ENCODE measurements at regions not wholly inside any gene's neighbourhood (a gene's known extent, or its start where the extent isn't known, plus 50 kb on each side); places are given as distances from the start of the nearest gene placed in this dataset.

DNA sequence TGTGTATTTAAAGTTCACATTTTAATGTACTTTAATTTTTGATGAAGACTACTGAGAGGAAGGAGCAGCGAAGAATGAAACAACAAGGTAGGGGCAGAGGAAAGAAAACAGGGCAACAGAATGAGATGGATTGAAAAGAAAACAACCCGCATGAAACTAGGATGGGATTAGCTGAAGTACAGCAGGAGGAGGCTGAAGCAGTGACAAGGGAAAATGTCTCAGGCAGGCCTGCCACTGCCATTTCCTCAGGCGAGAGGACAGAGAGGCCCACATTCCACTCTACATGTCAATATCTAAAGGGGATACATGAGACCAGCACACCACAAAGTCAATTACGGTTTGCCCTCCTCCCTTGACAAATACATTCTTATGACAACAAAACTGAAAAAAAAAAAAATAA lies 1703.2 kb downstream of the EFNB2 start:
- H3K27ac Mint-ChIP-seq = no peak overlapping the region
- H3K9me3 Mint-ChIP-seq = peaks cover 0 to 6% (median 1%) of the 10 kb centered on the region in 7 donors
- no peak overlapping the region for H3K4me3 Mint-ChIP-seq

DNA sequence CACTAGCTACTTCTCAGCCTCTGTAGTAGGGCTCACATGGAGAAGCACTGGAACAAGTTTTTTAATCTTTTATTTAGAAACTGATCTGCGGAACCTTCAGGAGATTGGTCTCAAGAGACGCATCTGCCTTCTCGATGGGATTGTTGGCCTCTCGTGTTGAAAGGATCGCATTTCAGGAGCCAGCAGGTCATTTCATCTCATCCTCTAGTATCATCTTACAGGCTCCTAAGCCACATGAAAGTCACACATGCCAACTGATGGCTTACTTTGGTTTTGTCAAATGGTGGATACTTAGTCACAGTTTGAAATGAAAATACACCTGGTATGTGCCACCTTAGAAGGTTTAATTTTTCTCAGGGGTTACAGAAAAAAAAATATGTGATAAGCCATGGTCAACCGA lies 1703.6 kb downstream of the EFNB2 start:
- ATAC-seq (ENCODE audit: low read depth in 2 of 2) (no peak), DNase-seq (no peak)
- Mint-ChIP-seq H3K4me3 (no peak overlapping the region), H3K4me1 (no peaks in the 10 kb centered on the region), H3K27me3 (no peaks in the 10 kb centered on the region), H3K27ac (no peak overlapping the region), H3K36me3 (no peaks in the 10 kb centered on the region), H3K9me3 (peaks cover 0 to 9% (median 3%) of the 10 kb centered on the region in 7 donors)

More for the DNA sequence above, 1703.2 kb downstream of the EFNB2 start:
- no peak for ATAC-seq (ENCODE audit: low read depth in 2 of 2)
- Mint-ChIP-seq H3K36me3 (no peaks in the 10 kb centered on the region), H3K27me3 (no peaks in the 10 kb centered on the region), H3K4me1 (no peaks in the 10 kb centered on the region)
- DNase-seq = no peak

DNA sequence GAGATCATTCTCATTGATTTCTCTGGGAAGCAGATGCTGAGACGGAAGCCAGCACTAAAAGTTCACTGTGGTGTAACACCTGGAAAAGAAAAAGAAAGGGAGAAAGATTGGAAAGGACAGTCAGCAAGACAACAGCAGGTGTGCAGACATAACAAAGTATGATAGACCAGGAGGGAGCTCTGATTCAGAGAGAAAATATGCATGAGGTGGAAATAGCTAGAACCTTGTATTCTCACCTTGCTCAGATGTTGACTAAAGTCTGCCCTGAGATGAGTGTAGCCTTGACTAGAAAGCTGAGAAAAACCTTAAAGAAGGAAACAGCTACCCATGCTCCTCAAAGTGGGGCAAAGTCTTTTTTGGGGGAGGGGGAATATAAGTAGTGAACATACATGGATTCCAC lies 1711.8 kb downstream of the EFNB2 start:
- ATAC-seq (ENCODE audit: low read depth in 2 of 2) = no peak
- H3K9me3 Mint-ChIP-seq = peaks cover 4 to 17% (median 7%) of the 10 kb centered on the region in 7 donors
- no peak overlapping the region for H3K4me3 Mint-ChIP-seq
- H3K36me3 Mint-ChIP-seq = no peaks in the 10 kb centered on the region
- no peak for DNase-seq
- no peak overlapping the region for H3K27ac Mint-ChIP-seq
- no peaks in the 10 kb centered on the region for H3K4me1 Mint-ChIP-seq
- H3K27me3 Mint-ChIP-seq = no peaks in the 10 kb centered on the region

DNA sequence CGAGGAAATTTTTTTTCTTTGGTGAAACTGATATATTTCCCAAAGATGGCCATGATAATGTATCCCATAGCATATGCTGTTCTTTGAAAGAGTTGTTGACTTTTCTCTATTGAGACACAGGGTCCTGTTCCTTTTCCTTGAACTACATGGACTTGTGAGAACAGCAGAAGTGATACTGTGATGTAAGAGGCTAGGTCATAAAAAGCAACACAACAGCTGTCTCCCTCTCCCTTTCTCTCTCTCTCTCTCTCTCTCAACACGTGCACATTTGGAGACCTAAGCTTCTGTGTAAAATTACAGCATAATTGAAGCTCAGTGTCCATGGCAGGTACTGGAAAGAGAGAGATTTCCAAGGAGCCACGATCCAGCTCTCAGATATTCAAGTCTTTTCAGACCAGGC lies 1712.4 kb downstream of the EFNB2 start:
- H3K27ac Mint-ChIP-seq = no peak overlapping the region
- DNase-seq (no peak), ATAC-seq (ENCODE audit: low read depth in 2 of 2) (no peak)
- no peaks in the 10 kb centered on the region for H3K4me1 Mint-ChIP-seq
- no peaks in the 10 kb centered on the region for H3K27me3 Mint-ChIP-seq
- H3K9me3 Mint-ChIP-seq = peaks cover 4 to 17% (median 7%) of the 10 kb centered on the region in 7 donors
- no peak overlapping the region for H3K4me3 Mint-ChIP-seq
- H3K36me3 Mint-ChIP-seq = no peaks in the 10 kb centered on the region

DNA sequence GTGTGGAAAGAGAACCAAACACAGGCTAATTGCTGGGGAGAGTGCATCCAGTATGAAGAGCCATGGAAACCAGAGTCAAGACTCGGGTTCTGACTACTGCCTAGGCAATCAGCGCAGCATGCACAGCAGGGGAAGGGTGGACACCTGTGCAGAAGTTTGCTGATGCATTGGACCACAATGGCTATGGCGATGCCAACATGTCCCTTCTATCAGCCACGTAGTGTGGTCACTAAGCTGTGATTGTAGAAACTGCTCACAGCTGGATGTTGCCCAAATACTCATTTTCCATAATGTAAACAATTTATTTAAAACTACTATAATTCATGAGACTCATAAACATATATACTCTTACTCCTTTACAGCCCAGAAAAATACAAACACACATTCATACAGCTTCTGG lies 1718.2 kb downstream of the EFNB2 start:
- no peaks in the 10 kb centered on the region for H3K36me3 Mint-ChIP-seq
- no peak overlapping the region for H3K4me3 Mint-ChIP-seq
- H3K27me3 Mint-ChIP-seq = peaks cover 0 to 4% (median 0%) of the 10 kb centered on the region in 3 donors
- no peaks in the 10 kb centered on the region for H3K4me1 Mint-ChIP-seq
- no peak for ATAC-seq (ENCODE audit: low read depth in 2 of 2)
- H3K27ac Mint-ChIP-seq = no peak overlapping the region
- no peak for DNase-seq
- H3K9me3 Mint-ChIP-seq = peaks cover 0 to 10% (median 3%) of the 10 kb centered on the region in 7 donors

DNA sequence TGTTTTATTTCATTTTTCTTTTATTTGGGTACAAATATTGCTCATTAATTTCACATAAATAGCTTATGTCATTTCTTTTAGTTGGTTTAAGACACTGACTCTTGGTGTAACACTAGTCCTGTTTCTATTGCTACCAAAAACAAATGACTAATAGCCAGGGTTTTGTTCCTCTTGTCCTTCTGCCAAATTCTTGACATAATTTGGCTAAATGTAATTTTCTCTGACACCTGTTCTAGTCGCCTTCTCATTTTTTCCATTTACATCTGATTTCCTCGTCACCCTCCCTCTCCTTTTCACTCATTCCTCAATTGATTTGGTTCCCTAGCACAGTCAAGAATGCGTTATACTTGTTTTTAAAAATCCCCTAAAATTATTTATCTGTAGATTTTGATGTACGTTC lies 1718.7 kb downstream of the EFNB2 start:
- H3K27ac Mint-ChIP-seq = no peak overlapping the region
- peaks cover 0 to 4% (median 0%) of the 10 kb centered on the region in 3 donors for H3K27me3 Mint-ChIP-seq
- peaks cover 0 to 10% (median 3%) of the 10 kb centered on the region in 7 donors for H3K9me3 Mint-ChIP-seq
- no peak for DNase-seq
- no peaks in the 10 kb centered on the region for H3K4me1 Mint-ChIP-seq
- no peaks in the 10 kb centered on the region for H3K36me3 Mint-ChIP-seq
- no peak overlapping the region for H3K4me3 Mint-ChIP-seq
- no peak for ATAC-seq (ENCODE audit: low read depth in 2 of 2)

DNA sequence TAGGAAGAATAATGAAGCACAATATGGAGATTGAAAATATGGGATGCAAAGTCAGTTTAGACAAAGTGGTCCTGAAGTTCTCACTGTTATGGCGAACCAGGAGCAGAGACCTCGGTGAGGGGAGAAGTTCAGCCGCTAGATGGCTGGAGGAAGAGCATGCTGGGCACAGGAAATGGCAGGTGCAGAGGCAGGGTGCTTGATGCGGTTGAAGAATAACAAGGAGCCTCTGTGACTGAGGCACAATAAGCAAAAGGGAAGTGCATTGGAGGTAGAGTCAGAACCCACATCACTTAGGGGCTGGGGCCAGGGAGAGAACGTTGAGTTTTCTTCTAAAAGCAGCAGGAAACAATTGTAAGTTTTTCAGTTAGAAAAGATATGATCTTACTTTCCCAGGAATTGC lies 1725.2 kb downstream of the EFNB2 start:
- no peak overlapping the region for H3K4me3 Mint-ChIP-seq
- no peaks in the 10 kb centered on the region for H3K4me1 Mint-ChIP-seq
- peaks cover 0 to 4% (median 0%) of the 10 kb centered on the region in 3 donors for H3K27me3 Mint-ChIP-seq
- ATAC-seq (ENCODE audit: low read depth in 2 of 2) = no peak
- H3K9me3 Mint-ChIP-seq = peaks cover 0 to 11% (median 2%) of the 10 kb centered on the region in 7 donors
- DNase-seq = no peak
- H3K27ac Mint-ChIP-seq = no peak overlapping the region
- H3K36me3 Mint-ChIP-seq = no peaks in the 10 kb centered on the region

DNA sequence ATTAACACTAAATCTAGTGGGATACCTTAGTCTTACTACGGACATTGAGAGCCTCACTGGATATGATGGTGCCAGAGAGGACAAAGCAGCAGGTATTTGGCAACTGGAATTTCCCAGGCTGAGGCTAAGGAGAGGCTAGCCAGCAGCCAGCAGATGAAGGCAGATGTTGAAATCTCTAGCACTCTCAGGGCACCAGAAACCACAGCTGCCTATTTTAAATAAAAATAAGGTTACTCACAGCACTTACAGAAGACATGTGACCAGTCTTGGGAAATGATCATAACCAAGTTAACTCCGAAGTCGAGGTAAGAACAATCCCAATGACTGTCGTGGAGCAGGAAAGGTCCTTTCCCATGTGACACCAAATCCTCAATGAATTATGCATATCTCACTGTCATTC lies 1726.0 kb downstream of the EFNB2 start:
- no peak overlapping the region for H3K4me3 Mint-ChIP-seq
- ATAC-seq (ENCODE audit: low read depth in 2 of 2) (no peak), DNase-seq (no peak)
- no peaks in the 10 kb centered on the region for H3K36me3 Mint-ChIP-seq
- H3K27me3 Mint-ChIP-seq = peaks cover 0 to 4% (median 0%) of the 10 kb centered on the region in 3 donors
- H3K9me3 Mint-ChIP-seq = peaks cover 0 to 11% (median 2%) of the 10 kb centered on the region in 7 donors
- H3K4me1 Mint-ChIP-seq = no peaks in the 10 kb centered on the region
- no peak overlapping the region for H3K27ac Mint-ChIP-seq

DNA sequence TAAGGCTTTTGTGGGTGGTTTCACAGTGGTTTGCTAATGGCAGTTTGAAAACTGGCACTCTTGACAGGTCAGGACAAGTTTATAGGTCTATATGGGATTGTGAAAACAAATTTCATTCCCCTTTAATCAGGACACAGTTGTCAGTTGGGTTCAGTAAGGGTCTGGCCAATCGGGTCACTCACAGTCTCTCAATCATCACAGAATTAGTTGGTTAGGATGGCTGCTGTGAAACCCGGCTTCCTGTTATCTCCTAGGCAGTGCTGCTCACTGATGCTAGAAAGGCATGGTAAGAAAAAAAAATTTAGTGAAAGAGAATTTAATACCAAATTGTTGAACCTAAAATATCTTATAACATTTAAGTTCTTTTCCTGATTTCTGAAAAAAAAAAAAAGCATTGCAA lies 1730.1 kb downstream of the EFNB2 start:
- Mint-ChIP-seq H3K9me3 (peaks cover 0 to 11% (median 1%) of the 10 kb centered on the region in 7 donors), H3K27me3 (no peaks in the 10 kb centered on the region), H3K4me1 (no peaks in the 10 kb centered on the region), H3K4me3 (no peak overlapping the region), H3K27ac (no peak overlapping the region), H3K36me3 (no peaks in the 10 kb centered on the region)
- no peak for DNase-seq
- no peak for ATAC-seq (ENCODE audit: low read depth in 2 of 2)

DNA sequence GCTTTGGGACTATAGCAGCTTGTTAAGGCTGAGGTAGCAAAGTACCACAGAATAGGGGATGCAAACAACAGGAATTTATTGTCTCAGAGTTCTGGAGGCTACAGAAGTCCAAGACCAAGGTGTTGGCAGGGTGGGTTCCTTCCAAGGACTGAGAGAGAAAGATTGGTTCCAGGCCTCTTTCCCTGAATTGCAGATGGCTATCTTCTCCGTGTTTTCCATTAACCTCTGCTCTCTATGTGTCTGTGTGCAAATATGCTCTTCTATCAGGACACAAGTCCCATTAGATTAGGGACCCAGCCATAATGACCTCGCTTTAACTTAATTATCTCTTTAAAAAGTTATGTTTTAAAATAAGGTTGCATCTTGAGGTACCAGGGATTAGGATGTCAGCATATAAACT lies 1732.9 kb upstream of the SLC10A2 start:
- Mint-ChIP-seq H3K27me3 (no peaks in the 10 kb centered on the region), H3K4me1 (no peaks in the 10 kb centered on the region), H3K9me3 (peaks cover 0 to 3% (median 0%) of the 10 kb centered on the region in 7 donors), H3K27ac (no peak overlapping the region), H3K36me3 (no peaks in the 10 kb centered on the region), H3K4me3 (no peak overlapping the region)
- ATAC-seq (ENCODE audit: low read depth in 2 of 2) = no peak
- no peak for DNase-seq

DNA sequence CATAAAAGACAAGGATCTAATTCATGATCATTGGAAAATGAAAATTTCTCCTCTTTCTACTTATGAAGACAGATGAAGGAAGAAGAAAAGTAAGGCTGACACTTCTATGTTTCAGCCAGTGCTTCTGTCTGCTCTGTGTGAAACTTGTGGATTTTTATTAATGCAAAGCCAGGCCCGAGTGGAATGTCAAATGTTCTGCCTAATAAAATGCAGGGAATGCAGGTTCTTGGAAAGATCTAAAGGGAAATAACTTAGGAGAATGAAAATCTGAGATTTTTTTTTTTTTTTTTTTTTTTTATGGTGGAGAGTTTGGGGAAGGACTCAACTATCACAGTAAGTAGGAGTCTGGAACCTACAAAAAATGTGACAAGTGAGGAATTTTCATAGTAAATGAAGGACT lies 1732.3 kb upstream of the SLC10A2 start:
- H3K9me3 Mint-ChIP-seq = peaks cover 0 to 3% (median 0%) of the 10 kb centered on the region in 7 donors
- no peak overlapping the region for H3K27ac Mint-ChIP-seq
- DNase-seq = no peak
- H3K4me1 Mint-ChIP-seq = no peaks in the 10 kb centered on the region
- no peaks in the 10 kb centered on the region for H3K27me3 Mint-ChIP-seq
- no peak for ATAC-seq (ENCODE audit: low read depth in 2 of 2)
- no peak overlapping the region for H3K4me3 Mint-ChIP-seq
- no peaks in the 10 kb centered on the region for H3K36me3 Mint-ChIP-seq

DNA sequence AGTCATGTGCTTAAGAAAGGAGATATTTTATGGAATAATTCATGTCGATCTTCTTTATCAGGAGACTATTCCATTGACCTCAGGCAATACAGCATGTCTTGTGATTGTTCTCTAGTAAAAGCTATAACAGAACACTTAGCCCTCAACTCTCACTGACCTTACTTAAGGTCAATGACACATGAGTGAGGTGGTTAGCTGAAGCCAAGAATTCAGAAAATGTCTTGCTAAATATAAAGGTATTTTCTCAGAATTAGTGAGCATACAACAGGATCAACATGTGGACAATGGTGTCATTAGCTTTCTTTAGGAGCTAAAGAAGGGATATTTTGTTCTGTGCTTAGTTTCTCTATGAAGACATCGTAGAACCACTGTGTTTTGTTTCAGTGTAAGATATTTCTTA lies 1730.4 kb upstream of the SLC10A2 start:
- Mint-ChIP-seq H3K4me3 (no peak overlapping the region), H3K27ac (no peak overlapping the region), H3K36me3 (no peaks in the 10 kb centered on the region), H3K4me1 (no peaks in the 10 kb centered on the region), H3K27me3 (no peaks in the 10 kb centered on the region), H3K9me3 (peaks cover 0 to 3% (median 0%) of the 10 kb centered on the region in 7 donors)
- no peak for DNase-seq
- no peak for ATAC-seq (ENCODE audit: low read depth in 2 of 2)

DNA sequence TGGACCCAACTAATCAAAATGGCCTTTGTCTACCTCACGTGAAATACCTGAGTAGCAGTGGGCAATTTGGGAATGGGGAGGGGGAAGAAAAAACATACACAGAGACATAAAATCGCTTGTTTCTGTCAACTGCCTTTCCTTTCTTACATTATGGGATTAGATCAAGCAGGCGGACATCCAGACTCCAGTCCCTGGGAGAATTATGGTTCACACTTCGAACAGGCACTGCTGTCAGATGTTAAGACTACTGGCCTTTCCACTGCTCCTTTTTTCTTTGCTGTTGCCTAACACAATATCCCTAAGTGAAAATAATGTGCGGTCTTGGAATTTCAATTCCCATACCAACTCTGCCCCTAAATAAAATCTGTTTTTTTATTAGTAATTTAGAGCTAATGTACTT lies 1719.7 kb upstream of the SLC10A2 start:
- H3K9me3 Mint-ChIP-seq = peaks cover 0 to 5% (median 0%) of the 10 kb centered on the region in 7 donors

DNA sequence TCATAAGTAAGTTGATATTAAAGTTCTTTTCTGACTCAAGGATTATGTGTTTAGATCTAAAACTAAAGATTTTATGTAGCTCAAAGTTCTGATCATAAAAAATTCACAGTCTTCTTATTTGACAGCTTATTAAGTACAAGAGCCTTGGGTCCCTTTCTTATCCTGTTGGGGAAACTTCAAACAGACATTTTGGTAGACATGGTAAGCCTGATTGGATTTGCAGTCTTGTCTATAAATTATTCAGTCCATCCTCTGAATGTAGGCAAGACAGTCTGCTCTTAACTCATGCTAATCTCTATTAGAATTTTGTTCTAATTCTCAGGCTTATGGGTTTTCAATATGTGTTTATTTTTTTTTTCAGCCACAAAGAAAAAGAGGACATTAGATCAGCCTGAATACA lies 1718.7 kb upstream of the SLC10A2 start:
- H3K4me3 Mint-ChIP-seq = no peak overlapping the region
- H3K36me3 Mint-ChIP-seq = no peaks in the 10 kb centered on the region
- H3K9me3 Mint-ChIP-seq = peaks cover 0 to 11% (median 0%) of the 10 kb centered on the region in 7 donors
- ATAC-seq (ENCODE audit: low read depth in 2 of 2) (no peak), DNase-seq (no peak)
- no peaks in the 10 kb centered on the region for H3K27me3 Mint-ChIP-seq
- H3K27ac Mint-ChIP-seq = no peak overlapping the region
- H3K4me1 Mint-ChIP-seq = no peaks in the 10 kb centered on the region

More for the DNA sequence above, 1719.7 kb upstream of the SLC10A2 start:
- no peaks in the 10 kb centered on the region for H3K27me3 Mint-ChIP-seq
- H3K4me1 Mint-ChIP-seq = no peaks in the 10 kb centered on the region
- H3K4me3 Mint-ChIP-seq = no peak overlapping the region
- H3K36me3 Mint-ChIP-seq = no peaks in the 10 kb centered on the region
- DNase-seq (no peak), ATAC-seq (ENCODE audit: low read depth in 2 of 2) (no peak)
- no peak overlapping the region for H3K27ac Mint-ChIP-seq

DNA sequence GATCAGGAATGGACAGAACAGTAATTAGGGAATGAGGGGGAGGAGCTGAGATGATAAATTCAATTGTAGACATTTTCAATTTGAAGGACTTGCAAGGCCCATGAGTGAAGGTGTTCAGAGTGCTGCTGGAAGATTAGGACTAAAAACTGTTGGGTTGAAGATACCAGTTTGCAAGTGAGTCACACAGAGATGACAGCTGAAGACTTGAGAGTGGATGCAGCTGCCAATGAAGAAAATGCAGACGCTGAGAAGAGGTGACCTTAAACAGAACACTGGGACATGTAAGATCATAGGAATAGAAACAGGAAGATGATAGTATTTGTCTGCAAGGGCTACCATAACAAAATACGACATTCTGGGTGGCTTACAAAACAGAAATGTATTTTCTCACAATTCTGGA lies 1716.5 kb upstream of the SLC10A2 start:
- Mint-ChIP-seq H3K27me3 (no peaks in the 10 kb centered on the region), H3K4me1 (no peaks in the 10 kb centered on the region), H3K36me3 (no peaks in the 10 kb centered on the region), H3K4me3 (no peak overlapping the region), H3K27ac (no peak overlapping the region), H3K9me3 (peaks cover 0 to 11% (median 0%) of the 10 kb centered on the region in 7 donors)
- DNase-seq (no peak), ATAC-seq (ENCODE audit: low read depth in 2 of 2) (no peak)

All from naive B cell (primary cell).